Liver (tissue), 3 donors: ENCODE measurements at regions not wholly inside any gene's neighbourhood (a gene's known extent, or its start where the extent isn't known, plus 50 kb on each side); places are given as distances from the start of the nearest gene placed in this dataset.

ENCODE experiments used
- CTCF ChIP-seq: fragments of 150-350 bp; IDR thresholded peaks from 2 replicates; pipeline ENCODE4 v1.5.1; 2017; ENCODE audit warnings: improper control_type of control experiment, low read depth, low read length; ENCODE audit not compliant: missing input control
- EGR1 ChIP-seq, 2 donors: IDR thresholded peaks; 2 replicates each; pipeline ENCODE4 v1.6.1; 2016 to 2018; ENCODE audit warnings: antibody characterized with exemption in 2 of 2, low read depth in 2 of 2
- FOXA2 ChIP-seq: IDR thresholded peaks from 2 replicates; pipeline ENCODE4 v1.6.1; 2016; ENCODE audit warnings: antibody characterized with exemption
- GABPA ChIP-seq, 2 donors: IDR thresholded peaks in 1 of 2; conservative IDR thresholded peaks in 1 of 2; 2 replicates each; pipeline ENCODE4 v1.6.1; 2016; ENCODE audit warnings: antibody characterized with exemption in 2 of 2, mild to moderate bottlenecking in 1 of 2, moderate library complexity in 1 of 2
- HNF4A ChIP-seq, 2 donors: conservative IDR thresholded peaks; 2 replicates each; pipeline ENCODE4 v1.6.1; 2016; ENCODE audit warnings: antibody characterized with exemption in 2 of 2, mild to moderate bottlenecking in 2 of 2
- HNF4G ChIP-seq: IDR thresholded peaks from 2 replicates; pipeline ENCODE4 v1.6.1; 2016; ENCODE audit warnings: antibody characterized with exemption
- MAX ChIP-seq: IDR thresholded peaks from 2 replicates; pipeline ENCODE4 v1.6.1; 2016; ENCODE audit warnings: antibody characterized with exemption
- RAD21 ChIP-seq, 2 donors: IDR thresholded peaks; 2 replicates each; pipeline ENCODE4 v1.6.1; 2016; ENCODE audit warnings: antibody characterized with exemption in 2 of 2, mild to moderate bottlenecking in 2 of 2
- RXRA ChIP-seq, 2 donors: IDR thresholded peaks; 2 replicates each; pipeline ENCODE4 v1.6.1; 2017 to 2018; ENCODE audit warnings: antibody characterized with exemption in 2 of 2, mild to moderate bottlenecking in 1 of 2
- SP1 ChIP-seq: IDR thresholded peaks from 2 replicates; pipeline ENCODE4 v1.6.1; 2018; ENCODE audit warnings: antibody characterized with exemption, mild to moderate bottlenecking
- YY1 ChIP-seq: IDR thresholded peaks from 2 replicates; pipeline ENCODE4 v1.6.1; 2016; ENCODE audit warnings: antibody characterized with exemption, mild to moderate bottlenecking
- TF ChIP-seq, protein P1 (sequence below): IDR thresholded peaks from 2 replicates; pipeline ENCODE4 v1.6.1; 2016; ENCODE audit warnings: antibody characterized with exemption, mild to moderate bottlenecking
- donor health status: healthy.
- donor health status: healthy.

DNA sequence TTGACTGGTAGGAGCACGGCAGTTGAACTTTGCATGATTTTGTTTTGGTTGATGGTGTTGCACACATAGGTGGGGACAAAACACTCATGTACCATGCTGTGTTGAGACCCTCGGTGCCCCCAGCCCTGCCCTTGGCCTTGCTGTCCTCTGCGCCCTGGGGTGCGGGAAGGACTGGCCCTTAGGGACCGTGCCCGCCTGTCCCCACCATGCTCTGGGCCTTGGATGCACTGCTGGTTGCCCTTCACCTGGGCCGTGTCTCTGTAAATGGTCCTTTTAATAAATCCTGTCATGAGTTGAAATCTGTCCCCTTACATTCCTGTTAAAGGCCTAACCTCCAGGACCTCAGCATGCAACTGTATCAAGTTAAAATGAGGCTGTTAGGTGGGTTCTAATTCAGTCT, 102.3 kb upstream of the ANO1 start:
- TF ChIP-seq FOXA2: no peak
- no peak for TF ChIP-seq HNF4A (conservative IDR thresholded peaks at IDR 0.05)
- TF ChIP-seq CTCF: no peak
- TF ChIP-seq GABPA (IDR thresholded peaks at IDR 0.05 in 1 of 2, conservative IDR thresholded peaks at IDR 0.05 in 1 of 2): no peak
- TF ChIP-seq, protein P1, sequence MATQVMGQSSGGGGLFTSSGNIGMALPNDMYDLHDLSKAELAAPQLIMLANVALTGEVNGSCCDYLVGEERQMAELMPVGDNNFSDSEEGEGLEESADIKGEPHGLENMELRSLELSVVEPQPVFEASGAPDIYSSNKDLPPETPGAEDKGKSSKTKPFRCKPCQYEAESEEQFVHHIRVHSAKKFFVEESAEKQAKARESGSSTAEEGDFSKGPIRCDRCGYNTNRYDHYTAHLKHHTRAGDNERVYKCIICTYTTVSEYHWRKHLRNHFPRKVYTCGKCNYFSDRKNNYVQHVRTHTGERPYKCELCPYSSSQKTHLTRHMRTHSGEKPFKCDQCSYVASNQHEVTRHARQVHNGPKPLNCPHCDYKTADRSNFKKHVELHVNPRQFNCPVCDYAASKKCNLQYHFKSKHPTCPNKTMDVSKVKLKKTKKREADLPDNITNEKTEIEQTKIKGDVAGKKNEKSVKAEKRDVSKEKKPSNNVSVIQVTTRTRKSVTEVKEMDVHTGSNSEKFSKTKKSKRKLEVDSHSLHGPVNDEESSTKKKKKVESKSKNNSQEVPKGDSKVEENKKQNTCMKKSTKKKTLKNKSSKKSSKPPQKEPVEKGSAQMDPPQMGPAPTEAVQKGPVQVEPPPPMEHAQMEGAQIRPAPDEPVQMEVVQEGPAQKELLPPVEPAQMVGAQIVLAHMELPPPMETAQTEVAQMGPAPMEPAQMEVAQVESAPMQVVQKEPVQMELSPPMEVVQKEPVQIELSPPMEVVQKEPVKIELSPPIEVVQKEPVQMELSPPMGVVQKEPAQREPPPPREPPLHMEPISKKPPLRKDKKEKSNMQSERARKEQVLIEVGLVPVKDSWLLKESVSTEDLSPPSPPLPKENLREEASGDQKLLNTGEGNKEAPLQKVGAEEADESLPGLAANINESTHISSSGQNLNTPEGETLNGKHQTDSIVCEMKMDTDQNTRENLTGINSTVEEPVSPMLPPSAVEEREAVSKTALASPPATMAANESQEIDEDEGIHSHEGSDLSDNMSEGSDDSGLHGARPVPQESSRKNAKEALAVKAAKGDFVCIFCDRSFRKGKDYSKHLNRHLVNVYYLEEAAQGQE: no peak
- no peak for TF ChIP-seq MAX
- no peak for TF ChIP-seq RXRA (IDR thresholded peaks at IDR 0.05)
- TF ChIP-seq EGR1 (IDR thresholded peaks at IDR 0.05; ENCODE audit: low read depth in 2 of 2): no peak
- no peak for TF ChIP-seq RAD21 (IDR thresholded peaks at IDR 0.05)
- no peak for TF ChIP-seq HNF4G
- no peak for TF ChIP-seq YY1
- TF ChIP-seq SP1: no peak
